Muscle layer of colon (tissue), 2 donors: ENCODE measurements at regions not wholly inside any gene's neighbourhood (a gene's known extent, or its start where the extent isn't known, plus 50 kb on each side); places are given as distances from the start of the nearest gene placed in this dataset.

Source experiments
- H3K27ac ChIP-seq: one replicate; pipeline ENCODE4 v1.7.0; 2013; ENCODE audit warnings: low read depth, mild to moderate bottlenecking, low read length, moderate library complexity
- H3K27me3 ChIP-seq, 2 donors: one replicate each; pipeline ENCODE4 v1.7.0; 2013; ENCODE audit warnings: low read length in 2 of 2, mild to moderate bottlenecking in 2 of 2; ENCODE audit not compliant: insufficient read depth in 2 of 2, control insufficient read depth in 1 of 2
- H3K36me3 ChIP-seq: one replicate; pipeline ENCODE4 v1.7.0; 2013; ENCODE audit warnings: mild to moderate bottlenecking, low read length; ENCODE audit not compliant: insufficient read depth
- H3K4me1 ChIP-seq: one replicate; pipeline ENCODE4 v1.7.0; 2013; ENCODE audit warnings: mild to moderate bottlenecking, low read length; ENCODE audit not compliant: insufficient read depth
- H3K4me3 ChIP-seq, 2 donors: one replicate each; pipeline ENCODE4 v1.7.0; 2013; ENCODE audit warnings: low read length in 2 of 2, low read depth in 1 of 2, mild to moderate bottlenecking in 1 of 2, moderate library complexity in 1 of 2
- H3K9ac ChIP-seq: one replicate; pipeline ENCODE4 v1.7.0; 2013; ENCODE audit warnings: low read length
- H3K9me3 ChIP-seq: one replicate; pipeline ENCODE4 v1.7.0; 2013; ENCODE audit warnings: mild to moderate bottlenecking, low read length
- donor health status: abdominal sarcoma.
- donor health status: Adenocarcinoma of cecum.

DNA sequence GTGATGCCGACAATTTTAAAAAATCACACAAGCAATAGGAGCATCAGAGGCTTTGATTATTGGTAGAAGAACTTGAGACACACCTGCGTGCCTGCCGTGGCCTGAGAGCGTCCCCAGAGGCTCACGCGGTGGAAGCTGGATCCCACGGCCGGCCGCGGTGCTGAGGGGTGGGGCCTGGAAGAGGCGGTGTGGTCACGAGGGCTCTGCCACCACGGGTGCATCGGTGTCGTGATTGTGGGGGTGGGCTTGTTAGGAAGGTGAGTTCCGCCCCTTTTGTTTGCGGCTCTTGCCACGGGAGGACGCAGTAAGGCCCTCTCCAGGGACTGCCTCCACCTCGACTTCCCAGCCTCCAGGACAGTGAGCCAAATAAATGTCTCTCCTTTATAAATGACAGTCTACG, 77.2 kb upstream of the ADRA2C start:
- Histone ChIP-seq H3K27ac (no peak overlapping the region), H3K4me1 (no peaks in the 10 kb centered on the region), H3K9me3 (no peaks in the 10 kb centered on the region), H3K36me3 (no peaks in the 10 kb centered on the region), H3K4me3 (no peak overlapping the region), H3K27me3 (no peaks in the 10 kb centered on the region), H3K9ac (no peak overlapping the region)

DNA sequence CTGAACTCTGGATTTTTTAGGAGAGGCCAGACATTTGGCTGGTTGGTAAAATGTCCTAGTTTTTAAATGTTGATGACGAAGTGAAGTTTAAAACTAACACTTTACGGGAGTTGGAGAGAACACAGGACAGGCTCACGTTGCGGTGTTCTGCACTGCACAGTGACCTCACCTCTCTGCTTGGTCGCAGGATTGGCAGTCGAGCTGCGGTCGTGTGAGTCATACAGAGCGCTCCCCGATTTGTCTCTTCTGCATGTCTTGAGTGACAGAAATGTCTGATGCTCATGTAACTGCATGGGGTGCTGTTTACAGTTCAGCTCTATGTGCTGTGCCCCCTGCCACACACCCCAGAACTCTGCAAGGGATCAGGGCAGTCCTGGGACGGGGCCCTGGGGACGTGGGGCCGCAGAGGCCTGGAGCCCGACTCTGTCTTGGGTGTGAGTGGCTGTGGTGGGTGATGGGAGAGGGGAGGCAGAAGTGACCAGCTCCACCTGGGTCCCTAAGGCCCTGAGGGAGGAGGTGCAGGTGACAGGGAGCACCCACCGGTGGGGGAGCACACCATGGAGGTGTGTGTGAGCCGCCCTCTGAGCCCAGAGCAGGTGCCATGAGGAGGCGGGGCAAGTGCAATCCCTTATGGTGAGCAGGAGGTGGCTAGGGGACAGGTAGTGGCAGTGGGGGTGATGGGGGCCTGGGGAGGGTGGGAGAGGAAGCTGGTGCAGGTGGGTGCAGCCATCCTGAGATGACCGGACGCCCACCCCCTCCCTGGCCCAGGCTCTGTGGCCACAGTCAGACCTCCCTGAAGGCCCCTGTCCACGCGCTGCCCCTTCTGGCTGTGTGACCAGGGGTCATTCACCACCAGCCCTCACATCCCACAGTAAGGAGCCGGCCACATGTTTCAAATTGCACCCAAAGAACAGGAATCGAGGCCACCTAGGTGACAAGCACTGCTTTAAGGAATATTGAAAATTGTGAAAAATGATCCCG, 77.9 kb upstream of the ADRA2C start:
- Histone ChIP-seq H3K27me3 (no peaks in the 10 kb centered on the region), H3K36me3 (no peaks in the 10 kb centered on the region), H3K4me3 (no peak overlapping the region), H3K27ac (no peak overlapping the region), H3K9ac (no peak overlapping the region), H3K9me3 (no peaks in the 10 kb centered on the region), H3K4me1 (no peaks in the 10 kb centered on the region)

DNA sequence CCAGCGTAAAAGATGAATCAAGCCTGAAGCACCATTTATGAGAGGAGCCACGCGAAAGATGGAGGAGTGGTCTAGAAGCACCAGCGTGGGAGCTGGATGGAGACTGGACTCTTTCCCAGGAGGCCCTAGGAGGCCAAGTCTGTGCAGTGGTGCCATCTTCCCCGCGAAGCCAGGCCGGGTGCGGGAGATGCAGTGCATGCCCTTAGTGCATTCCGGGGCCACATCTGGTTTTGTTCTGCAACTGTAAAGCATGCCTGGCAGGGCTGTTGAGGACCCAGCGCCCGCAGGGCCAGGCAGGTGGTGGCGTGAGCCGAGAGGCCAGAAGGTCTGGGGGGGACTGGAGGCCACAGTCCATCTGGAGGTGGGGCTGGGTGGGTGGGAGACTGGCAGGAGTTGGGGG, 78.6 kb upstream of the ADRA2C start:
- H3K9ac ChIP-seq = no peak overlapping the region
- no peaks in the 10 kb centered on the region for H3K36me3 ChIP-seq
- no peak overlapping the region for H3K27ac ChIP-seq
- no peak overlapping the region for H3K4me3 ChIP-seq
- H3K4me1 ChIP-seq = no peaks in the 10 kb centered on the region
- H3K27me3 ChIP-seq = no peaks in the 10 kb centered on the region
- H3K9me3 ChIP-seq = no peaks in the 10 kb centered on the region

DNA sequence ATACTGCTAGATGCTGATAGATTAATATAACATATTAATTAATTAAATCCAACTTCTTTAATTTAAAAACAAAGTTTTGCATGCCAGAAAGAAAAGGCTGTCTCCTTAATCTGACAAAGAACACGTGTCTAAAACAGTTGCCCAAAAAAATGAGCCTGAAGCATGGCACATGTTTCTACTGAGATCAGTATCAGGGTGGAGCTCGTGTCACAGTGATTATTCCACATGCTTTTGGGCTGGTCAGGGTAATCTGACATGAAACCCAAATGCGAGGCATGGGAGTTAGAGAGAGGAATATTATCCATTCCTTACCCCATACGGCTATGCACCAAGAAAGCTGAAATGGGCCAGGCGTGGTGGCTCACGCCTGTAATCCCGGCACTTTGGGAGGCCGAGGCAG, 79.4 kb upstream of the ADRA2C start:
- H3K4me3 ChIP-seq = no peak overlapping the region
- no peaks in the 10 kb centered on the region for H3K4me1 ChIP-seq
- no peaks in the 10 kb centered on the region for H3K36me3 ChIP-seq
- no peak overlapping the region for H3K9ac ChIP-seq
- no peaks in the 10 kb centered on the region for H3K27me3 ChIP-seq
- no peaks in the 10 kb centered on the region for H3K9me3 ChIP-seq
- no peak overlapping the region for H3K27ac ChIP-seq

DNA sequence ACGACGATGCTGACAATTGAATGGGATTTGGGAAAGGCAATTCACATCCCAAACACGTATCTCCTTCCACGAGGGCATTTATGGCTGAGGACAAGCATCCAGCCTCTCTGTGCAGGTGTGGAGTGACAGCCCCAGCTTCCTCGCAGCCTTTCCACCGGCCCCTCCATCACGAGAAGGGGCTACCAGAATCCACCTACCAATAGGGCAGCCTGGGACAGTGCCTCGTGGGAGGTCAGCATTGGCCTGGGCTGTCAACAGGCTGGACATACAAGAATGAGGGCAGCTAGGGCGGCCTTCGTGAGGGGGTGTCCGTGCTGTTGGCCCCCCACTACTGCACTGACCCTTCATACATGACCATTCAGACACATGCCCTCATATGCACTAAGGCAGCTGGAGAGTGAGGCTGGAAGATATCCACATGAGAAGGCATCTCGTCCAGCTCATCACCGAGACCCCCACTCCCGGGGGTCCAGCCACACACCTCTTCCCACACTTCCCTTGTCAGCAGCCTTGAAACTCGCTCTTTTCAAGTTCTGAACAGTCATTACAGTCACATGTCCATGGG, 81.0 kb upstream of the ADRA2C start:
- H3K27ac ChIP-seq = no peak overlapping the region
- H3K9ac ChIP-seq = no peak overlapping the region
- H3K9me3 ChIP-seq = no peaks in the 10 kb centered on the region
- no peak overlapping the region for H3K4me3 ChIP-seq
- H3K36me3 ChIP-seq = no peaks in the 10 kb centered on the region
- no peaks in the 10 kb centered on the region for H3K27me3 ChIP-seq
- no peaks in the 10 kb centered on the region for H3K4me1 ChIP-seq

DNA sequence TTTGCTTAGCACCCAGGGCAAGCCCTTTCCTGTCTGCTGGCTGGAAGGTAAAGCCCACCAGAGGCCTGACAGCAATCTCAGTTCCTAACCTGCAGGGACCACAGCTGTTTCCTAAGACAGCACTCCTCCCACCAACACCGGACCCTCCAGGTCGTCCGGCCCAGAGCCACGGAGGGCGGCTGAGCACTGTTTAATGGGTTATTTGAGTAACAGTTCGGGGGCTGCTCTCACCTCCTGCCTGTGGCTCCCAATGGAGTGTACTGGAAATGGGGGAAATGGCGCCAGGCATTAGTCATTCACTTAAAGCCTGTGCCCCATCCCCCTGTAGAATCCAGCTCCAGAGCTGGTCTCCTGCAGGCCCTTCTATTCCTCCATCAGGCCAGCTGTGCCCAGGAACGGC, 81.6 kb upstream of the ADRA2C start:
- Histone ChIP-seq H3K27ac (no peak overlapping the region), H3K27me3 (no peaks in the 10 kb centered on the region), H3K4me3 (no peak overlapping the region), H3K4me1 (no peaks in the 10 kb centered on the region), H3K9ac (no peak overlapping the region), H3K9me3 (no peaks in the 10 kb centered on the region), H3K36me3 (no peaks in the 10 kb centered on the region)

DNA sequence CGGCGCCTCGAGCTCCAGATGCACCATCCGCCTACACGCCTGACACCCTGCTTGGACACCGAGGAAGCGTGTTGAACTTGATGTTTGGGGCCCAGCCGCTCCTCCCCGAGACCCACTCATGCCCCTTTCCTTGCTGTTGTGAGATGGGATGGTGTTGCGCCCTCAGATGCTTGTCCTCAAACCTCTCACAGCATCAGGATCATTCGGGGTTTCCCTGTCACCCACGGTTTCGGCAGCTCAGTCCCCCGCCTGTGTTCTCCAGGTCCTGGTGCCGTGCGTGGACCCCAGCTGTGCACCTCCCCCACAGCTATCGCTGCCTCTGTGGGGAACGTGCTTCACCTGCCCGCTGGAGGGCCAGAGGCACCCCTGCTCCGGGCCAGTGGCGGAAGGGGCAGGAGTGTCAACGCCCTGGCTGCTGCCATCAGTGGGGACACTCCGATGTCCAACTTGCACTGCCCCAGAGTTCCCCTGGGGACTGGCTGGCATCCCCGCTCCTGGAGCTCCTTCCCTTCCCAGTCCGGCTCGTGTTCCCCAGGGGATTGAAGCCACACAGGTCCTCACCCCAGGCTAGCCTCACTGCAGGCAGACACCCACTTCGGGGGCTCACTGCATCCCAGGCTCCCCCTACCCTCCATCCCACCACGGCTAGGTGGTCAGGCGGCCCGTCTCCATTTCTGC, 82.3 kb upstream of the ADRA2C start:
- Histone ChIP-seq H3K9me3 (no peaks in the 10 kb centered on the region), H3K4me3 (no peak overlapping the region), H3K27ac (no peak overlapping the region), H3K36me3 (no peaks in the 10 kb centered on the region), H3K27me3 (no peaks in the 10 kb centered on the region), H3K9ac (no peak overlapping the region), H3K4me1 (no peaks in the 10 kb centered on the region)

DNA sequence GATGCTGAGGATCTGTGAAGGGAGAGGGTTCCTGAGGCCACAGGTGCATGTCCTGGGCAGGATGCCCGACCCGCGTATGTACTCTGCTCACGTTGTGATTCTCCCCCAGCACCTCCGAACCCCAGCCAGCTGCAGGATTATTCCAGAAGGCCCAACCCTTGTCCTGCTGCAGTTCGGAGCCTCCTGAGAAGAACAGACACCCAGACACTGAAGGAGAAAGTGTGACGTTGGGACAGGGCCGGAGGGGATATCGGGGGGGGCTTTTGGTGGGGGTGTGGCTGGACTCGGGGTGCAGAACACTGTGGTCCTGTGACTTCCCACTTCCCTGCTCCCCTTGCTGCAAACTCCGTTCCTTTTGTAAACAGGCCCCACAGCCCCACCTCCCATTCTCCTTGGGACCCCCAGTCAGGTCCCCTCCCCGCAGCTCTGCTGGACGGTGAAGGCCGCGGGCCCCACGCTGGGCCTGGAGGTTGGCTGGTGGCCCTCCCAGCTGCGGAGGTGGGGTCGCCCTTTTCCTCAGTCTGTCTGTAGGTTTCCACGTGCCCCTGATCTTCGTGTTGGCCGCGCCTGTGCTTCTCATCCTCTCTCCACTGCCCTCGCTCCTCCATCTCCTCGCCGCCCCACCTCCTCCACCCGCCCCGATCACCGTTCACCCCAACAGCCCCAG, 83.0 kb upstream of the ADRA2C start:
- Histone ChIP-seq H3K27ac (no peak overlapping the region), H3K27me3 (no peaks in the 10 kb centered on the region), H3K36me3 (no peaks in the 10 kb centered on the region), H3K4me3 (no peak overlapping the region), H3K4me1 (no peaks in the 10 kb centered on the region), H3K9ac (no peak overlapping the region), H3K9me3 (no peaks in the 10 kb centered on the region)

DNA sequence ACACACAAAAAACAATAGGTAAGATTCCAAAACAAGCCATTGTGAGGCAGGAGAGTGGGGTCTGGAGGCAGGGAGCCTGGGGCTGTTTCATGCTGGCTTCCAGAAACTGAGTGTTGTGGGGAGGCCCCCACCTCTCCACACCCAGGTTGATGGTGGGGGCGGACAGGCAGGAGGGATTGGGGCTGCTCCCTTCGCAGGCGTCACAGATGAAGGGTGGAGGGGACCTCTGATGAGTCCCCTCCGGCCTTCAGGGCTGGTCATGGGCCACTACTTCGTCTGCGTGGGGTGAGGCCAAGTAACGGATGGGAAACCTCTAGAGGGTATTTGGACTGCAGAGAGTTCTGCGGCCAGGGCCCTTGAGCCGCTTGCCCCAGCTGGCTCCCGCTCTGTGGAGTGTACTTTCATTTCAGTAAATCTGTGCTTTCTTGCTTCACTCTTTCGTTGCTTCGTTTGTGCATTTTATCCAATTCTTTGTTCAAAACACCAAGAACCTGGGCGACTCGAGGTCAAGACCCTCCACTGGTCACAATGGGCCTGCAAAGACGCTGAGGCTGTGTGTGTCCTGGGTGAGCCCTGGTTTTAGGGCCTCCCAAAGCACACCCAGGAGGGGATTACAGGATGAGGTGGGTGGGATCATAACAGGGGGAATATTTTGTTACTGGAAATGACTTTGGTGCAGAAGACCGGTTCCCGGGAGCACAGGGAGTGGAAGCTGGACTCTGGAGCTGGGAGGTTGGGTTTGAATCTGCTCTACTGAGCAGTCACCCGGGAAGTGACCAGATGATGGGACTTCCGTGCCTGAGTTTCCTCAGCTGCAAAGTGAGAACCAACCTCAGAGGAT, 83.7 kb upstream of the ADRA2C start:
- H3K4me1 ChIP-seq = no peaks in the 10 kb centered on the region
- peaks cover 0 to 4% of the 10 kb centered on the region in 2 donors for H3K27me3 ChIP-seq
- no peak overlapping the region for H3K9ac ChIP-seq
- no peaks in the 10 kb centered on the region for H3K36me3 ChIP-seq
- H3K4me3 ChIP-seq = no peak overlapping the region
- H3K27ac ChIP-seq = no peak overlapping the region
- no peaks in the 10 kb centered on the region for H3K9me3 ChIP-seq

DNA sequence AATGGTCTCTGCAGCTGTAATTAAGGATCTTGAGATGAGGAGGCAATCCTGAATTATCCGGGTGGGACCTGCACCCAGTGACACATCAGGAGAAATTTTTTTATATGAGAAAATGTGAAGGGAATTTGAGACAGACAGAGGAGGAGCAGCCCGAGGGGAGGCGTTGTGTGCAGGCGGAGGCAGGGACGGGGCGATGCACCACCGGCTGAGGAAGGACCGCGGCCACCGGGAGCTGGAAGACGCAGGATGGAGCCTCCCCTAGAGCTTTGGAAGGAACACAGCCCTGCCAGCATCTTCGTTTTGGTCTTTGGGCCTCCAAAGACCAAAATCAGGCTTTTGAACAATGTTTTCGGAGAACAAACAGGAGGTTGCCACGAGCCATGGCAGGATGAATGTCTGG, 85.0 kb upstream of the ADRA2C start:
- Histone ChIP-seq H3K36me3 (no peaks in the 10 kb centered on the region), H3K4me1 (no peaks in the 10 kb centered on the region), H3K4me3 (no peak overlapping the region), H3K9me3 (no peaks in the 10 kb centered on the region), H3K9ac (no peak overlapping the region), H3K27ac (no peak overlapping the region), H3K27me3 (peaks cover 0 to 16% of the 10 kb centered on the region in 2 donors)
